HEK293 (cell line): ENCODE measurements at regions not wholly inside any gene's neighbourhood (a gene's known extent, or its start where the extent isn't known, plus 50 kb on each side); places are given as distances from the start of the nearest gene placed in this dataset.

Experiments
- CTCF ChIA-PET: fragments of 350-600 bp; formaldehyde crosslinking; extraction: SDS; loops from one replicate; lab custom pipeline; 2021; ENCODE audit warnings: antibody characterized with exemption; lab: Yijun Ruan, JAX
- POLR2A ChIA-PET: fragments of 300-600 bp; formaldehyde crosslinking; extraction: SDS; loops from one replicate; lab custom pipeline; 2020; ENCODE audit warnings: antibody characterized with exemption, inconsistent platforms; lab: Yijun Ruan, JAX
- H3K27ac ChIP-seq: fragments of 200-500 bp; sonication (Bioruptor generic); 2 replicates; pipeline ENCODE4 v1.5.1; 2014; ENCODE audit warnings: low read depth, low read length, control low read depth, inconsistent platforms; ENCODE audit errors: extremely low read depth
- H3K36me3 ChIP-seq, 2 experiments: fragments of 200-500 bp in 1 of 2; sonication (Bioruptor generic) in 1 of 2; 1 replicate in 1 of 2; 2 replicates in 1 of 2; pipeline ENCODE4 v1.5.1; 2014 to 2017; ENCODE audit warnings: inconsistent platforms in 2 of 2, low read length in 2 of 2; ENCODE audit not compliant: control insufficient read depth in 2 of 2, insufficient read depth in 1 of 2
- H3K4me1 ChIP-seq: fragments of 200-500 bp; sonication (Bioruptor generic); 2 replicates; pipeline ENCODE4 v1.5.1; 2014; ENCODE audit warnings: mild to moderate bottlenecking, low read length, inconsistent platforms; ENCODE audit not compliant: control insufficient read depth, insufficient read depth
- H3K4me3 ChIP-seq: 2 replicates; pipeline ENCODE4 v1.5.1; 2011; ENCODE audit warnings: low read depth, mild to moderate bottlenecking, control low read depth, low read length, moderate library complexity
- H3K9me3 ChIP-seq: fragments of 200-500 bp; sonication (Bioruptor generic); 2 replicates; pipeline ENCODE4 v1.5.1; 2014; ENCODE audit warnings: low read depth, low read length, inconsistent platforms; ENCODE audit not compliant: control insufficient read depth, insufficient read depth
- ELK4 ChIP-seq: IDR thresholded peaks from 2 replicates; pipeline ENCODE4 v1.6.1; 2011; ENCODE audit warnings: mild to moderate bottlenecking, low read depth, low read length, borderline replicate concordance
- TSHZ1 ChIP-seq: fragments of 450-650 bp; formaldehyde crosslinking; IDR thresholded peaks from 2 replicates; pipeline ENCODE4 v1.5.1; 2016; ENCODE audit warnings: missing biosample characterization, missing genetic modification characterization, borderline replicate concordance
- ZFHX2 ChIP-seq: fragments of 450-650 bp; formaldehyde crosslinking; conservative IDR thresholded peaks from 2 replicates; pipeline ENCODE4 v1.5.1; 2016; ENCODE audit warnings: missing biosample characterization, missing genetic modification characterization
- ZNF24 ChIP-seq: fragments of 450-650 bp; formaldehyde crosslinking; IDR thresholded peaks from 2 replicates; pipeline ENCODE4 v1.5.1; 2016; ENCODE audit warnings: missing biosample characterization, missing genetic modification characterization
- ZNF37A ChIP-seq: fragments of 450-650 bp; IDR thresholded peaks from 2 replicates; pipeline ENCODE4 v1.5.1; 2018; ENCODE audit warnings: missing biosample characterization, missing genetic modification characterization
- ZNF426 ChIP-seq: fragments of 450-650 bp; formaldehyde crosslinking; IDR thresholded peaks from 2 replicates; pipeline ENCODE4 v1.5.1; 2017; ENCODE audit warnings: missing biosample characterization, missing genetic modification characterization, mild to moderate bottlenecking, inconsistent platforms, moderate library complexity
- ZNF785 ChIP-seq: fragments of 450-650 bp; formaldehyde crosslinking; IDR thresholded peaks from 2 replicates; pipeline ENCODE4 v1.5.1; 2016; ENCODE audit warnings: missing biosample characterization, missing genetic modification characterization
- TF ChIP-seq, protein P1 (sequence below): fragments of 450-650 bp; formaldehyde crosslinking; optimal IDR thresholded peaks from 2 replicates; pipeline ENCODE3; 2016; ENCODE audit warnings: missing biosample characterization, mild to moderate bottlenecking, missing genetic modification characterization
- TF ChIP-seq, protein P2 (sequence below): fragments of 450-650 bp; formaldehyde crosslinking; IDR thresholded peaks from 2 replicates; pipeline ENCODE4 v1.5.1; 2016; ENCODE audit warnings: missing biosample characterization, missing genetic modification characterization

DNA sequence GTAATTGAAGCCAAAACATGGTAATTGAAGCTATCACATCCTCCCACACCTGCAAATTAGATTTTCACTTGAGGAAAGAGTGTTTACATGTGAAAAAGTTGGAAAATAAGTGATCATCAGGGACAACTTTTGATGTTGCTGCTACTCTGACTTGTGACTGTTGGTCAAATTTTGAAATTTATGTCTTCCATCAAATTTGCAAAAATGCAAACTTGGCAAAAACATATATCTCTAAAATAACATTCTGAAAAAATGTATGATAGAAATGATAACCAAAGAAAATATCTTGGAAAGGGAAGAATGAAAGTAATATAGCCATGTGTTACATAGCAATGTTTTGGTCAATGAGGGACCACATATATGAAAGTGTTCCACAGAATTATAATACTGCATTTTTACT is 703.9 kb upstream of the SEMA6D start:
- no peak for TF ChIP-seq ZFHX2 (tag by site-specific recombination)
- no peak for TF ChIP-seq ZNF785 (tag by site-specific recombination)
- CTCF ChIA-PET, result no interaction called here
- Histone ChIP-seq H3K27ac (no peak overlapping the region), H3K4me3 (no peak overlapping the region), H3K4me1 (no peaks in the 10 kb centered on the region), H3K36me3 (no peaks in the 10 kb centered on the region), H3K9me3 (no peaks in the 10 kb centered on the region)
- POLR2A ChIA-PET, result no interaction called here

- TF ChIP-seq, protein P1, sequence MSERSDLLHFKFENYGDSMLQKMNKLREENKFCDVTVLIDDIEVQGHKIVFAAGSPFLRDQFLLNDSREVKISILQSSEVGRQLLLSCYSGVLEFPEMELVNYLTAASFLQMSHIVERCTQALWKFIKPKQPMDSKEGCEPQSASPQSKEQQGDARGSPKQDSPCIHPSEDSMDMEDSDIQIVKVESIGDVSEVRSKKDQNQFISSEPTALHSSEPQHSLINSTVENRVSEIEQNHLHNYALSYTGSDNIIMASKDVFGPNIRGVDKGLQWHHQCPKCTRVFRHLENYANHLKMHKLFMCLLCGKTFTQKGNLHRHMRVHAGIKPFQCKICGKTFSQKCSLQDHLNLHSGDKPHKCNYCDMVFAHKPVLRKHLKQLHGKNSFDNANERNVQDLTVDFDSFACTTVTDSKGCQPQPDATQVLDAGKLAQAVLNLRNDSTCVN, result no peak
- no peak for TF ChIP-seq ELK4
- TF ChIP-seq TSHZ1 (tag by site-specific recombination), result no peak
- TF ChIP-seq, protein P2, sequence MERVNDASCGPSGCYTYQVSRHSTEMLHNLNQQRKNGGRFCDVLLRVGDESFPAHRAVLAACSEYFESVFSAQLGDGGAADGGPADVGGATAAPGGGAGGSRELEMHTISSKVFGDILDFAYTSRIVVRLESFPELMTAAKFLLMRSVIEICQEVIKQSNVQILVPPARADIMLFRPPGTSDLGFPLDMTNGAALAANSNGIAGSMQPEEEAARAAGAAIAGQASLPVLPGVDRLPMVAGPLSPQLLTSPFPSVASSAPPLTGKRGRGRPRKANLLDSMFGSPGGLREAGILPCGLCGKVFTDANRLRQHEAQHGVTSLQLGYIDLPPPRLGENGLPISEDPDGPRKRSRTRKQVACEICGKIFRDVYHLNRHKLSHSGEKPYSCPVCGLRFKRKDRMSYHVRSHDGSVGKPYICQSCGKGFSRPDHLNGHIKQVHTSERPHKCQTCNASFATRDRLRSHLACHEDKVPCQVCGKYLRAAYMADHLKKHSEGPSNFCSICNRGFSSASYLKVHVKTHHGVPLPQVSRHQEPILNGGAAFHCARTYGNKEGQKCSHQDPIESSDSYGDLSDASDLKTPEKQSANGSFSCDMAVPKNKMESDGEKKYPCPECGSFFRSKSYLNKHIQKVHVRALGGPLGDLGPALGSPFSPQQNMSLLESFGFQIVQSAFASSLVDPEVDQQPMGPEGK (tag by site-specific recombination), result no peak
- Histone ChIP-seq H3K27ac (no peak overlapping the region), H3K9me3 (no peaks in the 10 kb centered on the region), H3K36me3 (no peaks in the 10 kb centered on the region), H3K4me1 (no peaks in the 10 kb centered on the region), H3K4me3 (no peak overlapping the region)
- ChIA-PET CTCF (interaction anchor here (0.6 kb wide), 1 partner anchor 129 kb away, joined by 3 read pairs; no protein-coding TSS in a partner anchor), POLR2A (no interaction called here)
These were observed 689.9 kb upstream of the SEMA6D start for GRCh38 chr15:47027322-47027946.

- H3K4me1 ChIP-seq, result no peaks in the 10 kb centered on the region
- H3K36me3 ChIP-seq, result no peaks in the 10 kb centered on the region
- no peaks in the 10 kb centered on the region for H3K9me3 ChIP-seq
- CTCF ChIA-PET, result no interaction called here
- H3K4me3 ChIP-seq, result no peak overlapping the region
- TF ChIP-seq ZNF426 (tag by site-specific recombination) (no peak), ZNF24 (tag by site-specific recombination) (no peak), ZNF37A (tag by site-specific recombination) (no peak)
- no peak overlapping the region for H3K27ac ChIP-seq
- POLR2A ChIA-PET, result no interaction called here
These were observed 681.6 kb upstream of the SEMA6D start for GRCh38 chr15:47035475-47036406.
